Kidney (tissue), 13 donors: ENCODE measurements at regions not wholly inside any gene's neighbourhood (a gene's known extent, or its start where the extent isn't known, plus 50 kb on each side); places are given as distances from the start of the nearest gene placed in this dataset.

Experiments
- DNase-seq, 5 donors: peaks; one replicate each; pipeline ENCODE4 v3.0.0-alpha.2; 2013 to 2020
- FAIRE-seq: peaks from 2 replicates; lab custom pipeline; 2012; peaks lifted over from hg19 to GRCh38; lab: Jason Lieb, UNC
- H3K27ac ChIP-seq, 2 donors: one replicate each; pipeline ENCODE4 v1.7.0; 2013; ENCODE audit warnings: low read depth in 2 of 2, low read length in 2 of 2, inconsistent platforms in 1 of 2
- H3K27me3 ChIP-seq: one replicate; pipeline ENCODE4 v1.7.1; 2013; ENCODE audit warnings: low read length, inconsistent platforms; ENCODE audit not compliant: control insufficient read depth, insufficient read depth
- H3K36me3 ChIP-seq, 3 donors: one replicate each; pipeline versions ENCODE4 v1.7.0 to v1.7.1; 2013; ENCODE audit warnings: low read length in 3 of 3, control low read depth in 1 of 3, inconsistent platforms in 1 of 3; ENCODE audit not compliant: insufficient read depth in 3 of 3, control insufficient read depth in 2 of 3
- H3K4me1 ChIP-seq, 3 donors: one replicate each; pipeline versions ENCODE4 v1.7.0 to v1.7.1; 2013; ENCODE audit warnings: low read length in 3 of 3, inconsistent platforms in 1 of 3, low read depth in 1 of 3; ENCODE audit not compliant: control insufficient read depth in 2 of 3, insufficient read depth in 2 of 3
- H3K4me3 ChIP-seq, 3 donors: one replicate each; pipeline versions ENCODE4 v1.7.0 to v1.8.1; 2013; ENCODE audit warnings: low read length in 3 of 3, control low read depth in 1 of 3, inconsistent platforms in 1 of 3
- H3K9ac ChIP-seq, 3 donors: one replicate each; pipeline versions ENCODE4 v1.7.0 to v1.7.1; 2013; ENCODE audit warnings: low read length in 3 of 3, control low read depth in 1 of 3, inconsistent platforms in 1 of 3
- H3K9me3 ChIP-seq, 3 donors: one replicate each; pipeline versions ENCODE4 v1.7.0 to v1.7.1; 2013; ENCODE audit warnings: low read length in 3 of 3, control low read depth in 1 of 3, inconsistent platforms in 1 of 3; ENCODE audit not compliant: control insufficient read depth in 2 of 3, insufficient read depth in 1 of 3
- CTCF ChIP-seq: IDR thresholded peaks from 3 replicates; pipeline ENCODE4 v1.5.1; 2012; ENCODE audit warnings: mild to moderate bottlenecking, moderate library complexity, borderline replicate concordance; ENCODE audit not compliant: insufficient read depth; ENCODE audit errors: extremely low read depth
- intact Hi-C: fragments of 100-400 bp; cut with DNase I; formaldehyde crosslinking; loops from one replicate; pipeline ENCODE4 v1.11.1; 2022
- donor health status: control.
- donor health status: control.
- donor health status: control.
- donor health status: control.
- donor health status: control.
- donor health status: DM: yes; HTN: yes; CAD: no.
- donor health status: Normal renal cell carcinoma (clear cell type).

DNA sequence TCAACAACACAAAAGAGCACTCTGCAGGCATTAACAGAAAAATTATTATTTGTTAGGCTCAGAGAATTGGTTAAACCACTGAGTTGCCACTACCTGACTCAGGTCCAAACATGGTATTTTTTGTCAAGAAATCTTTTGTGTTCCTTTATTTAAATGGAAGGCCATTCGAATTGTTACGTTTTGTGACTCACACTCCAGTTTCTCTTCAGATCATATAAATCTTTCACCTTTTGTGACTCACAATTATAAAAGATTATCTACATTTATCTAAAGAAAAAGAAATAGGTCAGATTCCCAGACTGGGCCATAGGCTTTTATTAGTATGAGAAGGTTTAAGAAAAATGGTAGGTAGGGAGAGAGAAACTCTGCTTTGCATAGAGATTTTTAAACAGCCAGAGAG, 669.8 kb downstream of the GALC start:
- FAIRE-seq (no peak), DNase-seq (no peak)
- Histone ChIP-seq H3K4me3 (no peak overlapping the region), H3K27me3 (no peaks in the 10 kb centered on the region), H3K9me3 (no peaks in the 10 kb centered on the region), H3K36me3 (no peaks in the 10 kb centered on the region), H3K4me1 (no peaks in the 10 kb centered on the region), H3K27ac (no peak overlapping the region), H3K9ac (no peak overlapping the region)
- intact Hi-C loops, result no loop called here
- no peak for TF ChIP-seq CTCF

DNA sequence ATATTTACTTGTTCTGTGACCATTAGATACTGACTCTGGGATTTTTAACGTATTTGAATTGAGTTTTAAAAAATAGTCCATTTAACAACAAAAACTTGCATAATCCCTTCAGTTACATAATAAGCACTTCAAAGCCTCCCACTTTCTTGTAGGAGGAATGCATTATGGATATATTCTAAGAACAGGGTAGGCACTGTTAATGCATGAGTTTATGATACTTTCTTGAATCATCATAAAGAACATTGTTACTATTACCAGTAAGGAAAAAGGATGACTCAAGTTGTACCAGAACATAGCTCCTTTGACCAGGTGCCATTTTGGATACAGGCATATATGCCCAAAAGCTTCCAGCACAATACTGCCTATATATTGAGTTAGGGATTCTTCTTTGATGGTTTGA, 671.4 kb downstream of the GALC start:
- Histone ChIP-seq H3K4me3 (no peak overlapping the region), H3K9me3 (no peaks in the 10 kb centered on the region), H3K4me1 (no peaks in the 10 kb centered on the region), H3K27me3 (no peaks in the 10 kb centered on the region), H3K27ac (no peak overlapping the region), H3K9ac (no peak overlapping the region), H3K36me3 (no peaks in the 10 kb centered on the region)
- DNase-seq (no peak), FAIRE-seq (no peak)
- TF ChIP-seq CTCF, result no peak
- intact Hi-C loops, result no loop called here

- H3K27ac ChIP-seq, result no peak overlapping the region
- no peaks in the 10 kb centered on the region for H3K9me3 ChIP-seq
- TF ChIP-seq CTCF, result no peak
- H3K4me3 ChIP-seq, result no peak overlapping the region
- no peak overlapping the region for H3K9ac ChIP-seq
- intact Hi-C loops, result no loop called here
- no peaks in the 10 kb centered on the region for H3K27me3 ChIP-seq
- H3K4me1 ChIP-seq, result no peaks in the 10 kb centered on the region
- H3K36me3 ChIP-seq, result no peaks in the 10 kb centered on the region
- DNase-seq, result no peak
- no peak for FAIRE-seq
These were observed 680.1 kb downstream of the GALC start for GRCh38 chr14:87312894-87313205.

DNA sequence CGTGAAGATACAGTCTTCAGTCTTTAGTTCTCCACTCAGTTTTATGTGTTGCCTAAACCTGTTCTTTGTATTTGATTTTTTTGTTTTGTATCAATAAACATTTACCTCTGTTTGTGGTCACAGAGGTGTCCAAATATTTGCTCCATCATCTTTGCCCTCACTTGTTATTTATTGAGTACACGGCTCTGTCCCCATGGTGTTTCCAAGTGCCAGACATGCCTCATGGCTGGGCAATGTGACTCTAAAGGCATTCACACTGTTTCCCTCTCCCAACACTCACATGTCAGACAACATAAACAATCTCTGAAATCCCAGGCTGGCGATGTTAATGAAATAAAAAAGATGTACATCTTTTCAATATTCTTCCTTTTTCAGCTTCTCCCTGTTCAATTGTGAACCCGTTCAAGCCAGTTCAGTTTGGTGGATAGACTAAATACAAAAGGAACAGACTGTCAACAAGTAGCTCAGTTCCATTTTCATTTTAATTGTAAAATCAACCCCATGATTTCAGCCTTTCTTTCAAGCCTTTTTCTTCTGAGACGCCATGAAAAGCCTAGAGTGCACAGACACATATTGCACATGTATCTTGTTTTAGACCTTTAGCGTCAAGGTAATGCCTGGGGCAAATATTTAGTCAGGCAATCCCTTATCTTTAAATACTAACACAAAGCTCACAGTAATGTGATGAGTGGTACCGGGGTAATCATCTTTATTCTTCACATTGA, 680.7 kb downstream of the GALC start:
- no peak for FAIRE-seq
- H3K36me3 ChIP-seq, result no peaks in the 10 kb centered on the region
- intact Hi-C loops, result no loop called here
- TF ChIP-seq CTCF, result no peak
- no peaks in the 10 kb centered on the region for H3K27me3 ChIP-seq
- DNase-seq, result no peak
- no peak overlapping the region for H3K27ac ChIP-seq
- H3K9me3 ChIP-seq, result no peaks in the 10 kb centered on the region
- H3K9ac ChIP-seq, result no peak overlapping the region
- H3K4me1 ChIP-seq, result no peaks in the 10 kb centered on the region
- H3K4me3 ChIP-seq, result no peak overlapping the region
